ENCODE measurements at regions not wholly inside any gene's neighbourhood (a gene's known extent, or its start where the extent isn't known, plus 50 kb on each side); places are given as distances from the start of the nearest gene placed in this dataset.

- peak overlapping the region; percentile 67 for H3K4me3 ChIP-seq
- peak overlapping the region; percentile 91 for H2AFZ ChIP-seq
- H3K36me3 ChIP-seq (ENCODE audit: low read depth) = no peaks in the 10 kb centered on the region
- no peak for DNase-seq
- no peaks in the 10 kb centered on the region for H3K9me2 ChIP-seq (ENCODE audit: insufficient read depth)
- H3K27me3 ChIP-seq (replicated peaks; ENCODE audit: insufficient read depth) = no peaks in the 10 kb centered on the region
- H3K9me3 ChIP-seq (ENCODE audit: low read depth) = no peaks in the 10 kb centered on the region
- no peaks in the 10 kb centered on the region for H3K79me2 ChIP-seq (ENCODE audit: insufficient read depth)
- H3F3A ChIP-seq (ENCODE audit: insufficient read depth) = no peaks in the 10 kb centered on the region
- 78 to 87% methylated on average over 3 of the region's 3 CpGs for WGBS, 2 experiments (ENCODE audit: low coverage in 1 of 2, low lambda C conversion rate in 2 of 2, missing lambda C conversion rate in 2 of 2)
- H3K4me2 ChIP-seq (ENCODE audit: unreplicated experiment) = peak overlapping the region; percentile 78
- peak overlapping the region; percentile 57; the same call in 1 of the 2 replicates for H3K9ac ChIP-seq
- no peaks in the 10 kb centered on the region for H4K20me1 ChIP-seq (ENCODE audit: insufficient read depth)
- peak overlapping the region; percentile 33; the same call in 1 of the 2 replicates for H3K27ac ChIP-seq
- TF ChIP-seq EZH2 (IDR thresholded peaks at IDR 0.05; ENCODE audit: insufficient read depth, poor library complexity, severe bottlenecking) = no peak
- TF ChIP-seq EZH2phosphoT487 (IDR thresholded peaks at IDR 0.05; ENCODE audit: insufficient read depth, low read depth) = no peak
- in situ Hi-C loops (cut with MboI) = no loop called here
- peaks cover 12% of the 10 kb centered on the region for H3K4me1 ChIP-seq (ENCODE audit: insufficient read depth)
These were observed 250.6 kb upstream of the KLF6 start for GRCh38 chr10:4035599-4035945.

- no peak for TF ChIP-seq EZH2 (IDR thresholded peaks at IDR 0.05; ENCODE audit: insufficient read depth, poor library complexity, severe bottlenecking)
- no peak for TF ChIP-seq EZH2phosphoT487 (IDR thresholded peaks at IDR 0.05; ENCODE audit: insufficient read depth, low read depth)
- Histone ChIP-seq H3K79me2 (ENCODE audit: insufficient read depth) (no peaks in the 10 kb centered on the region), H3K9me3 (ENCODE audit: low read depth) (no peaks in the 10 kb centered on the region), H3K27me3 (replicated peaks; ENCODE audit: insufficient read depth) (no peaks in the 10 kb centered on the region), H4K20me1 (ENCODE audit: insufficient read depth) (no peaks in the 10 kb centered on the region), H3K4me1 (ENCODE audit: insufficient read depth) (peaks cover 12% of the 10 kb centered on the region), H3K27ac (peak overlapping the region; percentile 33), H3K4me2 (ENCODE audit: unreplicated experiment) (peak overlapping the region; percentile 78), H3F3A (ENCODE audit: insufficient read depth) (no peaks in the 10 kb centered on the region), H3K9me2 (ENCODE audit: insufficient read depth) (no peaks in the 10 kb centered on the region), H3K9ac (peak overlapping the region; percentile 57), H2AFZ (peak overlapping the region; percentile 91), H3K36me3 (ENCODE audit: low read depth) (no peaks in the 10 kb centered on the region), H3K4me3 (peak overlapping the region; percentile 67)
- in situ Hi-C loops (cut with MboI) = no loop called here
- 6 to 9% methylated on average over 15 of the region's 15 CpGs for WGBS, 2 experiments (ENCODE audit: low coverage in 1 of 2, low lambda C conversion rate in 2 of 2, missing lambda C conversion rate in 2 of 2)
- DNase-seq = peak; percentile 69
These were observed 250.0 kb upstream of the KLF6 start for GRCh38 chr10:4034907-4035598.

GRCh38 chr10:4033341-4033896, 248.4 kb upstream of the KLF6 start:
- Histone ChIP-seq H3K36me3 (ENCODE audit: low read depth) (no peaks in the 10 kb centered on the region), H4K20me1 (ENCODE audit: insufficient read depth) (no peaks in the 10 kb centered on the region), H3K9me3 (ENCODE audit: low read depth) (no peaks in the 10 kb centered on the region), H3K79me2 (ENCODE audit: insufficient read depth) (no peaks in the 10 kb centered on the region), H3K4me2 (ENCODE audit: unreplicated experiment) (no peak overlapping the region), H3K27me3 (replicated peaks; ENCODE audit: insufficient read depth) (no peaks in the 10 kb centered on the region), H3K27ac (no peak overlapping the region), H3K9ac (no peak overlapping the region), H3K4me1 (ENCODE audit: insufficient read depth) (peaks cover 12% of the 10 kb centered on the region), H2AFZ (no peak overlapping the region), H3F3A (ENCODE audit: insufficient read depth) (no peaks in the 10 kb centered on the region), H3K9me2 (ENCODE audit: insufficient read depth) (no peaks in the 10 kb centered on the region), H3K4me3 (no peak overlapping the region)
- in situ Hi-C loops (cut with MboI) = no loop called here
- 81 to 86% methylated on average over 8 of the region's 8 CpGs for WGBS, 2 experiments (ENCODE audit: low coverage in 1 of 2, low lambda C conversion rate in 2 of 2, missing lambda C conversion rate in 2 of 2)
- TF ChIP-seq EZH2phosphoT487 (IDR thresholded peaks at IDR 0.05; ENCODE audit: insufficient read depth, low read depth) = no peak
- TF ChIP-seq EZH2 (IDR thresholded peaks at IDR 0.05; ENCODE audit: insufficient read depth, poor library complexity, severe bottlenecking) = no peak
- no peak for DNase-seq

- Histone ChIP-seq H3F3A (ENCODE audit: insufficient read depth) (no peaks in the 10 kb centered on the region), H3K4me1 (ENCODE audit: insufficient read depth) (peaks cover 5% of the 10 kb centered on the region; the same call in 1 of the 2 replicates), H3K9ac (no peak overlapping the region), H3K4me3 (no peak overlapping the region), H3K36me3 (ENCODE audit: low read depth) (no peaks in the 10 kb centered on the region), H3K27me3 (replicated peaks; ENCODE audit: insufficient read depth) (no peaks in the 10 kb centered on the region), H3K79me2 (ENCODE audit: insufficient read depth) (no peaks in the 10 kb centered on the region), H3K9me2 (ENCODE audit: insufficient read depth) (no peaks in the 10 kb centered on the region), H3K4me2 (ENCODE audit: unreplicated experiment) (no peak overlapping the region), H4K20me1 (ENCODE audit: insufficient read depth) (no peaks in the 10 kb centered on the region), H3K9me3 (ENCODE audit: low read depth) (no peaks in the 10 kb centered on the region), H3K27ac (no peak overlapping the region), H2AFZ (no peak overlapping the region)
- in situ Hi-C loops (cut with MboI) = no loop called here
- WGBS, 2 experiments (ENCODE audit: low coverage in 1 of 2, low lambda C conversion rate in 2 of 2, missing lambda C conversion rate in 2 of 2) = 93 to 95% methylated on average over 8 of the region's 8 CpGs
- DNase-seq = no peak
- TF ChIP-seq EZH2phosphoT487 (IDR thresholded peaks at IDR 0.05; ENCODE audit: insufficient read depth, low read depth) (no peak), EZH2 (IDR thresholded peaks at IDR 0.05; ENCODE audit: insufficient read depth, poor library complexity, severe bottlenecking) (no peak)
These were observed 244.9 kb upstream of the KLF6 start for GRCh38 chr10:4029866-4030265.
